Hepatocyte (in vitro differentiated cells): ENCODE measurements at regions not wholly inside any gene's neighbourhood (a gene's known extent, or its start where the extent isn't known, plus 50 kb on each side); places are given as distances from the start of the nearest gene placed in this dataset. TPM values are rescaled to one million over a fixed set of nuclear protein-coding genes. Genes with fewer than 3 reads are reported as not detected.

Source experiments
- DNase-seq: peaks from one replicate; pipeline ENCODE4 v3.0.0-alpha.2; 2016; ENCODE audit warnings: low spot score
- H2AFZ ChIP-seq: fragments of 200-600 bp; sonication (generic); 2 replicates; pipeline ENCODE4 v1.6.0; 2016; ENCODE audit warnings: antibody characterized with exemption, mild to moderate bottlenecking
- H3K27ac ChIP-seq: fragments of 200-600 bp; sonication (generic); 2 replicates; pipeline ENCODE4 v1.5.1; 2016; ENCODE audit warnings: mild to moderate bottlenecking
- H3K27me3 ChIP-seq: fragments of 200-600 bp; sonication (generic); 2 replicates; pipeline ENCODE4 v1.6.1; 2016
- H3K36me3 ChIP-seq: fragments of 200-600 bp; sonication (generic); replicated peaks from 2 replicates; pipeline ENCODE4 v1.5.1; 2016; ENCODE audit warnings: low read depth; ENCODE audit not compliant: insufficient read depth
- H3K4me1 ChIP-seq: fragments of 200-600 bp; sonication (generic); 2 replicates; pipeline ENCODE4 v1.5.1; 2016; ENCODE audit warnings: mild to moderate bottlenecking, moderate library complexity; ENCODE audit not compliant: insufficient read depth
- H3K4me2 ChIP-seq: fragments of 200-600 bp; sonication (generic); 2 replicates; pipeline ENCODE4 v1.6.0; 2016
- H3K4me3 ChIP-seq: fragments of 200-600 bp; sonication (generic); 2 replicates; pipeline ENCODE4 v1.5.1; 2016; ENCODE audit warnings: mild to moderate bottlenecking
- H3K79me2 ChIP-seq: fragments of 200-600 bp; sonication (generic); 2 replicates; pipeline ENCODE4 v1.6.0; 2017; ENCODE audit warnings: mild to moderate bottlenecking
- H3K9me2 ChIP-seq: fragments of 200-600 bp; sonication (generic); replicated peaks from 2 replicates; pipeline ENCODE4 v1.6.0; 2017; ENCODE audit warnings: mild to moderate bottlenecking; ENCODE audit not compliant: insufficient read depth
- H3K9me3 ChIP-seq: fragments of 200-600 bp; sonication (generic); 2 replicates; pipeline ENCODE4 v1.5.1; 2016; ENCODE audit warnings: low read depth, mild to moderate bottlenecking
- H4K20me1 ChIP-seq: fragments of 200-600 bp; sonication (generic); 2 replicates; pipeline ENCODE4 v1.6.0; 2016; ENCODE audit warnings: mild to moderate bottlenecking; ENCODE audit not compliant: insufficient read depth, poor library complexity, severe bottlenecking
- CTCF ChIP-seq: fragments of 200-600 bp; sonication (generic); IDR thresholded peaks from 2 replicates; pipeline ENCODE4 v1.5.1; 2016; ENCODE audit warnings: antibody characterized with exemption, mild to moderate bottlenecking; ENCODE audit not compliant: poor library complexity
- EZH2 ChIP-seq: fragments of 200-600 bp; sonication (generic); IDR thresholded peaks from 2 replicates; pipeline ENCODE4 v1.6.1; 2016; ENCODE audit warnings: antibody characterized with exemption, mild to moderate bottlenecking, borderline replicate concordance
- EZH2phosphoT487 ChIP-seq: fragments of 200-600 bp; sonication (generic); IDR thresholded peaks from one replicate; pipeline ENCODE4 v1.6.1; 2018; ENCODE audit warnings: antibody characterized with exemption, mild to moderate bottlenecking, low read depth, moderate library complexity; ENCODE audit not compliant: unreplicated experiment, severe bottlenecking
- WGBS: methylation state at CpG from one replicate; pipeline ENCODE4 v1.1.6; 2016; ENCODE audit warnings: low lambda C conversion rate; ENCODE audit errors: missing lambda C conversion rate; 5-methylcytosine and 5-hydroxymethylcytosine counted together
- small RNA-seq: library from RNA; depleted of rRNA; stranded (forward); fragments of <200 nt; gene quantifications from one replicate; pipeline ENCODE3, GENCODE V24; 2014

- H3K36me3 ChIP-seq, result no peaks in the 10 kb centered on the region
- no peaks in the 10 kb centered on the region for H3K4me1 ChIP-seq
- no peaks in the 10 kb centered on the region for H3K9me3 ChIP-seq
- no peak overlapping the region for H3K27ac ChIP-seq
- no peak overlapping the region for H3K4me2 ChIP-seq
- H3K79me2 ChIP-seq, result no peaks in the 10 kb centered on the region
- H4K20me1 ChIP-seq, result no peaks in the 10 kb centered on the region
- no peaks in the 10 kb centered on the region for H3K9me2 ChIP-seq
- WGBS, result 90% methylated on average over 2 of the region's 2 CpGs
- no peak overlapping the region for H3K4me3 ChIP-seq
- H3K27me3 ChIP-seq, result no peaks in the 10 kb centered on the region
- TF ChIP-seq CTCF (no peak), EZH2phosphoT487 (no peak), EZH2 (no peak)
- no peak overlapping the region for H2AFZ ChIP-seq
- DNase-seq, result no peak
These were observed 54.2 kb upstream of the FMNL2 start for GRCh38 chr2:152280780-152281179.

- H3K36me3 ChIP-seq, result no peaks in the 10 kb centered on the region
- no peaks in the 10 kb centered on the region for H4K20me1 ChIP-seq
- no peaks in the 10 kb centered on the region for H3K9me3 ChIP-seq
- 60% methylated on average over 1 of the region's 1 CpG for whole genome bisulfite sequencing
- TF ChIP-seq EZH2phosphoT487 (no peak), CTCF (no peak), EZH2 (no peak)
- H3K79me2 ChIP-seq, result no peaks in the 10 kb centered on the region
- no peak overlapping the region for H3K27ac ChIP-seq
- no peaks in the 10 kb centered on the region for H3K27me3 ChIP-seq
- H3K4me3 ChIP-seq, result no peak overlapping the region
- no peak overlapping the region for H3K4me2 ChIP-seq
- H2AFZ ChIP-seq, result no peak overlapping the region
- no peaks in the 10 kb centered on the region for H3K9me2 ChIP-seq
- no peak for DNase-seq
- H3K4me1 ChIP-seq, result no peaks in the 10 kb centered on the region
These were observed 51.6 kb upstream of the FMNL2 start for GRCh38 chr2:152283392-152283791.

GRCh38 chr2:152284398-152284797 is 50.6 kb upstream of the FMNL2 start:
- H3K4me2 ChIP-seq, result no peak overlapping the region
- H4K20me1 ChIP-seq, result no peaks in the 10 kb centered on the region
- no peaks in the 10 kb centered on the region for H3K9me3 ChIP-seq
- no peaks in the 10 kb centered on the region for H3K27me3 ChIP-seq
- DNase-seq, result no peak
- H3K9me2 ChIP-seq, result no peaks in the 10 kb centered on the region
- WGBS, result 64% methylated on average over 2 of the region's 2 CpGs
- H3K4me3 ChIP-seq, result no peak overlapping the region
- TF ChIP-seq CTCF (no peak), EZH2 (no peak), EZH2phosphoT487 (no peak)
- no peaks in the 10 kb centered on the region for H3K4me1 ChIP-seq
- no peak overlapping the region for H3K27ac ChIP-seq
- H2AFZ ChIP-seq, result no peak overlapping the region
- H3K36me3 ChIP-seq, result no peaks in the 10 kb centered on the region
- H3K79me2 ChIP-seq, result no peaks in the 10 kb centered on the region

Small RNAs in the stretch of these regions (small RNA-seq; reads per million reads assigned to genes)
- gene RF00019, result not detected
